ENCODE measurements at regions not wholly inside any gene's neighbourhood (a gene's known extent, or its start where the extent isn't known, plus 50 kb on each side); places are given as distances from the start of the nearest gene placed in this dataset.

DNA sequence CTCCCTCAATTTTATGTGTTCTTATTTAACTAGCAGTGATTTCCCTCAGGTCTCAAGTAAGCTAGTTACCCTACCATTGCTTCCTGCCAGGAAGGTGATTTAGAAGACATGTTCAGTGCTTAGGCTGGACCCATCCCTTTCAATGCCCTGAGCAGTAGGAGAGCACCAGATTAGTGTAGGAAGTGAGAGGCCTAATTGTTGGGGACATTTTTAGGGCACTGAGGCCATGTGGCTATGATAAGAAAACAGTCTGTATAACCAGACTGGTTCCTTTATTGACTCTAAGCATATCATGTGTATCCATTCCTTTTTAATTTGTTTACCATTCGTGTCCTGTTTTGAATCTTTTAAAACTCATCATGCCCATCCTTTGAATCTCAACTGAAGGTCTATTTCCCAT is 312.3 kb upstream of the PRR16 start:
- intact Hi-C loops (cut with micrococcal nuclease) (no loop called here), in situ Hi-C loops (cut with MboI) (no loop called here)
- no TSS peak for BruUV-seq (replicated peaks)
- H3K4me2 ChIP-seq (ENCODE audit: insufficient read depth, low read length): no peak overlapping the region; the same call in 1 of the 2 replicates
- H3K4me3 ChIP-seq: no peak overlapping the region
- H3K9me1 ChIP-seq (ENCODE audit: control insufficient read depth, insufficient read depth, low read length): no peaks in the 10 kb centered on the region
- TF ChIP-seq MTA2 (IDR thresholded peaks at IDR 0.05; ENCODE audit: low read depth) (no peak), CBFA2T3 (IDR thresholded peaks at IDR 0.05) (0 out of 2 replicates have a peak, but pooled peaks have one; percentile 5)
- H3K4me1 ChIP-seq (replicated peaks in 1 of 2; ENCODE audit: control insufficient read depth in 2 of 2, insufficient read depth in 2 of 2, low read length in 2 of 2): no peaks in the 10 kb centered on the region
- no peak for FAIRE-seq
- no peaks in the 10 kb centered on the region for H3K27me3 ChIP-seq (ENCODE audit: control insufficient read depth in 2 of 2, insufficient read depth in 2 of 2, low read length in 2 of 2)
- no peak overlapping the region for H3K9ac ChIP-seq (ENCODE audit: insufficient read depth in 1 of 2, low read depth in 2 of 2, low read length in 2 of 2)
- no peak for ATAC-seq
- H4K20me1 ChIP-seq (replicated peaks; ENCODE audit: control insufficient read depth, insufficient read depth, low read length): no peaks in the 10 kb centered on the region
- H3K27ac ChIP-seq (ENCODE audit: extremely low read depth, low read depth, low read length): peak overlapping the region; percentile 48; the same call in 1 of the 3 replicates
- no peaks in the 10 kb centered on the region; the same call in 1 of the 2 replicates for H3K9me3 ChIP-seq (replicated peaks; ENCODE audit: control insufficient read depth, insufficient read depth, low read depth, low read length)
- DNase-seq (ENCODE audit: extremely low read depth in 1 of 4, low spot score in 3 of 4): no peak
- 0% methylated on average over 1 of the region's 1 CpG for WGBS (ENCODE audit: insufficient coverage, low coverage, missing lambda C conversion rate)
- no peaks in the 10 kb centered on the region for H3K79me2 ChIP-seq (ENCODE audit: control insufficient read depth, insufficient read depth, low read length)
- H3K36me3 ChIP-seq (ENCODE audit: control insufficient read depth, insufficient read depth, low read length): no peaks in the 10 kb centered on the region
- CTCF ChIA-PET (ENCODE audit: low intra/inter-chr PET ratio): no interaction called here
- H2AFZ ChIP-seq (ENCODE audit: low read depth, low read length): 0 out of 2 replicates have a peak overlapping the region, but pooled peaks have one; percentile 51
- POLR2A ChIA-PET: no interaction called here

GRCh38 chr5:120152472-120152871 is 311.6 kb upstream of the PRR16 start:
- Histone ChIP-seq H3K4me2 (ENCODE audit: insufficient read depth, low read length) (no peak overlapping the region), H3K4me1 (replicated peaks in 1 of 2; ENCODE audit: control insufficient read depth in 2 of 2, insufficient read depth in 2 of 2, low read length in 2 of 2) (no peaks in the 10 kb centered on the region), H3K36me3 (ENCODE audit: control insufficient read depth, insufficient read depth, low read length) (no peaks in the 10 kb centered on the region), H3K27me3 (ENCODE audit: control insufficient read depth in 2 of 2, insufficient read depth in 2 of 2, low read length in 2 of 2) (no peaks in the 10 kb centered on the region), H3K79me2 (ENCODE audit: control insufficient read depth, insufficient read depth, low read length) (no peaks in the 10 kb centered on the region), H2AFZ (ENCODE audit: low read depth, low read length) (peak overlapping the region; percentile 51), H3K9me3 (replicated peaks; ENCODE audit: control insufficient read depth, insufficient read depth, low read depth, low read length) (no peaks in the 10 kb centered on the region; the same call in 1 of the 2 replicates), H3K9me1 (ENCODE audit: control insufficient read depth, insufficient read depth, low read length) (no peaks in the 10 kb centered on the region), H3K4me3 (no peak overlapping the region), H4K20me1 (replicated peaks; ENCODE audit: control insufficient read depth, insufficient read depth, low read length) (no peaks in the 10 kb centered on the region), H3K27ac (ENCODE audit: extremely low read depth, low read depth, low read length) (peak overlapping the region; percentile 48; the same call in 1 of the 3 replicates), H3K9ac (ENCODE audit: insufficient read depth in 1 of 2, low read depth in 2 of 2, low read length in 2 of 2) (no peak overlapping the region)
- FAIRE-seq (no peak), DNase-seq (ENCODE audit: extremely low read depth in 1 of 4, low spot score in 3 of 4) (peak in 1 of 4 experiments; percentile 6), ATAC-seq (no peak)
- BruUV-seq (replicated peaks): no TSS peak
- in situ Hi-C loops (cut with MboI) (no loop called here), intact Hi-C loops (cut with micrococcal nuclease) (no loop called here)
- WGBS (ENCODE audit: insufficient coverage, low coverage, missing lambda C conversion rate): 6% methylated on average over 2 of the region's 2 CpGs
- POLR2A ChIA-PET: no interaction called here
- TF ChIP-seq ZFX (CRISPR knock-in tag; IDR thresholded peaks at IDR 0.05): no peak
- TF ChIP-seq, protein P1, sequence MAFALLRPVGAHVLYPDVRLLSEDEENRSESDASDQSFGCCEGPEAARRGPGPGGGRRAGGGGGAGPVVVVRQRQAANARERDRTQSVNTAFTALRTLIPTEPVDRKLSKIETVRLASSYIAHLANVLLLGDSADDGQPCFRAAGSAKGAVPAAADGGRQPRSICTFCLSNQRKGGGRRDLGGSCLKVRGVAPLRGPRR (CRISPR knock-in tag; IDR thresholded peaks at IDR 0.05): no peak
- TF ChIP-seq GTF2F1 (IDR thresholded peaks at IDR 0.05; ENCODE audit: low read depth, low read length): no peak
- no peak for TF ChIP-seq LCOR (CRISPR knock-in tag; IDR thresholded peaks at IDR 0.05)
- peak; percentile 71 for TF ChIP-seq FOSL1 (tag; conservative IDR thresholded peaks at IDR 0.05)
- 0 out of 2 replicates have a peak, but pooled peaks have one; percentile 23 for TF ChIP-seq ZNF644 (tag; IDR thresholded peaks at IDR 0.05; ENCODE audit: low read depth)
- no peak for TF ChIP-seq NR2C1 (IDR thresholded peaks at IDR 0.05)
- TF ChIP-seq NR2C1 (tag; IDR thresholded peaks at IDR 0.05): peak; percentile 50
- CTCF ChIA-PET (ENCODE audit: low intra/inter-chr PET ratio): no interaction called here

Measured in K562 (cell line).